Activated B cell treated with CpG ODN at 0.5 μM for 24 hours (primary cell): ENCODE measurements at regions not wholly inside any gene's neighbourhood (a gene's known extent, or its start where the extent isn't known, plus 50 kb on each side); places are given as distances from the start of the nearest gene placed in this dataset.

Source experiments
- ATAC-seq: fragments of 200-7000 bp; cut with Tn5 transposase; one replicate; pipeline ENCODE4 v1.10.0; 2021; ENCODE audit warnings: low read depth, mild to moderate bottlenecking, moderate library complexity
- CTCF ChIA-PET: fragments of 350-600 bp; sonication (Branson Sonifier 250); formaldehyde crosslinking; loops from one replicate; lab custom pipeline; 2021; ENCODE audit warnings: antibody characterized with exemption; lab: Charles Lee
- POLR2A ChIA-PET: fragments of 350-600 bp; sonication (Branson Sonifier 250); formaldehyde crosslinking; loops from one replicate; lab custom pipeline; 2021; ENCODE audit warnings: antibody characterized with exemption; lab: Charles Lee
- DNase-seq: peaks from one replicate; pipeline ENCODE4 v3.0.0; 2022
- H3K27ac Mint-ChIP-seq: one replicate; pipeline ENCODE4 v1.8.0; 2020; ENCODE audit warnings: mixed read lengths
- H3K27me3 Mint-ChIP-seq: one replicate; pipeline ENCODE4 v1.8.0; 2021; ENCODE audit warnings: mixed read lengths
- H3K36me3 Mint-ChIP-seq: one replicate; pipeline ENCODE4 v1.8.0; 2021; ENCODE audit warnings: low read depth, mixed read lengths
- H3K4me1 Mint-ChIP-seq: one replicate; pipeline ENCODE4 v1.8.0; 2021; ENCODE audit warnings: mixed read lengths
- H3K4me3 Mint-ChIP-seq: one replicate; pipeline ENCODE4 v1.8.0; 2020; ENCODE audit warnings: mild to moderate bottlenecking, mixed read lengths
- H3K9me3 Mint-ChIP-seq: one replicate; pipeline ENCODE4 v1.8.0; 2020; ENCODE audit warnings: mixed read lengths
- intact Hi-C: fragments of 100-400 bp; cut with micrococcal nuclease; formaldehyde crosslinking; loops from one replicate; pipeline ENCODE4 v1.15.1; 2024
- TF ChIP-seq, protein P1 (sequence below): fragments of 200-600 bp; IDR thresholded peaks from one replicate; pipeline ENCODE4 v1.8.0; 2022; ENCODE audit warnings: antibody characterized with exemption, mild to moderate bottlenecking

DNA sequence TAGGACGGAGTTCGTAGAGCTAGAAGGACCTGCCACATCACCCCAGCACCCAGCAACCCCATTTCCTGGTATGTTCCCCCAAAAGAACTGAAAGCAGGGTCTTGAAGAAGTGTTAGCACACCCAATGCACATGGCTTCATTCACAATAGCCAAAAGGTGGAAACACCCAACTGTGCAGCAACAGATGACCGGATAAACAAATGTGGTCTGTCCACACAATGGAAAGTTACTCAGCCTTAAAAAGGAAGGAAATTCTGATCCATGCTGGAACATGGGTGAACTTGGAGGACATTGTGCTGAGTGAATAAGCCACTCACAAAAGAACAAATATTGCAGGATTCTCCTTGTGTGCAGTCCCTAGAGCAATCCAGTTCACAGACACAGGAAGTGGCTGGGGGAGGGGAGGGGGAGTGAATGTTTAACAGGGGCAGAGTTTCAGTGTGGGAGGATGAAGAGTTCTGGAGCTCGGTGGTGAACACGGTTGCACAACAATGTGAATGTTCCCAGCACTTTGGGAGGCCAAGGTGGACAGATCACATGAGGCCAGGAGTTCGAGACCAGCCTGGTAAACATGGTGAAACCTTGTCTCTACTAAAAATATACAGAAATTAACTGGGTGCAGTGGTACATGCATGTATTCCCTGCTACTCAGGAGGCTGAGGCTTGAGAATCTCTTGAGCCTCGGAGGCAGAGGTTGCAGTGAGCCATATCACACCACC, 157.5 kb downstream of the NUP210 start:
- Mint-ChIP-seq H3K4me3 (no peak overlapping the region), H3K9me3 (no peaks in the 10 kb centered on the region)
- no peak for ATAC-seq

DNA sequence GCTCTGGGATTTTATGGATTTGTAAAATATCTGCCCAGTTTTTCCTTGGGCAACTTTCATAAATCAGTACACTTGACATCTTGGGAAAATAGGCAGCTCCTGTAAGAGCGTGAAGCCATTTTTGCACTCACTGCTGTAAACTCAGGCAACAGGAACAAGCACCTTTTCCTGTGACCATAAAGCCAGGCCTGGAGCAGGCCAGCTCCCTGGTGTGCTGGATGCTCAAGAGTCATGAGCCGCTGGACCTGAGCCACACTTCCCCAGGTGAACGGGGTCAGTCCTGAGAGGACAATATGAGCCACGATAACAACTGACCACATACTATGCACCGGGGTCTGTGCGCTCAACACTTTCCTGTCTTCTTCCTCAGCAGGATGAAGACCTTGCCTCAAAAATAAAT, 158.2 kb downstream of the NUP210 start:
- POLR2A ChIA-PET: interaction anchor here (0.6 to 1.0 kb wide), 2 partner anchors 17 to 251 kb away, joined by 5 to 8 read pairs; no protein-coding TSS in a partner anchor
- H3K4me3 Mint-ChIP-seq: no peak overlapping the region
- H3K36me3 Mint-ChIP-seq: no peaks in the 10 kb centered on the region
- intact Hi-C loops: no loop called here
- TF ChIP-seq, protein P1, sequence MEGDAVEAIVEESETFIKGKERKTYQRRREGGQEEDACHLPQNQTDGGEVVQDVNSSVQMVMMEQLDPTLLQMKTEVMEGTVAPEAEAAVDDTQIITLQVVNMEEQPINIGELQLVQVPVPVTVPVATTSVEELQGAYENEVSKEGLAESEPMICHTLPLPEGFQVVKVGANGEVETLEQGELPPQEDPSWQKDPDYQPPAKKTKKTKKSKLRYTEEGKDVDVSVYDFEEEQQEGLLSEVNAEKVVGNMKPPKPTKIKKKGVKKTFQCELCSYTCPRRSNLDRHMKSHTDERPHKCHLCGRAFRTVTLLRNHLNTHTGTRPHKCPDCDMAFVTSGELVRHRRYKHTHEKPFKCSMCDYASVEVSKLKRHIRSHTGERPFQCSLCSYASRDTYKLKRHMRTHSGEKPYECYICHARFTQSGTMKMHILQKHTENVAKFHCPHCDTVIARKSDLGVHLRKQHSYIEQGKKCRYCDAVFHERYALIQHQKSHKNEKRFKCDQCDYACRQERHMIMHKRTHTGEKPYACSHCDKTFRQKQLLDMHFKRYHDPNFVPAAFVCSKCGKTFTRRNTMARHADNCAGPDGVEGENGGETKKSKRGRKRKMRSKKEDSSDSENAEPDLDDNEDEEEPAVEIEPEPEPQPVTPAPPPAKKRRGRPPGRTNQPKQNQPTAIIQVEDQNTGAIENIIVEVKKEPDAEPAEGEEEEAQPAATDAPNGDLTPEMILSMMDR: no peak
- no peaks in the 10 kb centered on the region for H3K9me3 Mint-ChIP-seq
- no peak for DNase-seq
- peaks cover 11% of the 10 kb centered on the region for H3K4me1 Mint-ChIP-seq
- H3K27ac Mint-ChIP-seq: no peak overlapping the region
- ATAC-seq: no peak
- peaks cover 16% of the 10 kb centered on the region for H3K27me3 Mint-ChIP-seq
- CTCF ChIA-PET: no interaction called here

More for the DNA sequence above, 157.5 kb downstream of the NUP210 start:
- Mint-ChIP-seq H3K27ac (no peak overlapping the region), H3K27me3 (peaks cover 18% of the 10 kb centered on the region), H3K4me1 (peaks cover 11% of the 10 kb centered on the region), H3K36me3 (no peaks in the 10 kb centered on the region)
- ChIA-PET POLR2A (interaction anchor here (1.0 kb wide), 1 partner anchor 16 kb away, joined by 5 read pairs; no protein-coding TSS in a partner anchor), CTCF (no interaction called here)
- TF ChIP-seq, protein P1: no peak
- intact Hi-C loops: no loop called here
- DNase-seq: no peak

DNA sequence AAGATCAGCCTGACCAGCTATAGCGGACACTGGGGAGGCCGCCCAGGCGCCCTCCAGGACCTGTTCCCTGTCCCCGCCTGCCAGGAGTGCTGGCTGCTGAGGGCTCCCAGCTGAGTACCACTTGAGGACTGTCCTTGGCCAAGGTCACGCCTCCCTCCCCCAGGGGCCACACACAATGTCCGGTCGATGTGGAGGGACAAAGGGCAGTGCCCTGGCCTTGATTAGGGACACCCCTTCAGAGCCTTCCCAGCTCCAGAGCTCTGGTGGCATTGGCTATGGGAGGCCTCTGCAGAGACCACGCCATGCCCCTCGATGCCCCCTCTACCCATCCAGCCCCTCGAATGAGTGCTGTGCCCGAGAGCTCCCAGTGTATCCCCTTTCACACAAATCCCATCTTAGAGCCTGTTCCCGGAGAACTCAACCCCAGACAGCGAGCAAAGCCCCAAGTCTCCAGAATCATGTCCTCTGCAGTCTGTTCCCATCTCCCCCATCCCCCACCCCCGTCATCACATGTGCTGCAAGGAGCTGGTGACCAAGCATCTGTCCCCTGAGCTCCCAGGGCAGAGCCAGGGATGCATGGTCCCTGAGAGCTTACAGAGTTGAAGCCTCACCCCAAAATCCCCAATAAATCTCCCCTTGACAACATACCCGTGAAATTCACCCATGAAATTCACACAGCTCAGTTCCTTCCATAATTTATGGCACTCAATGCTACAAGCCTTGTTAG, 158.9 kb downstream of the NUP210 start:
- ChIA-PET POLR2A (interaction anchor here (0.6 to 1.0 kb wide), 2 partner anchors 18 to 251 kb away, joined by 5 to 8 read pairs; no protein-coding TSS in a partner anchor), CTCF (interaction anchor here (0.9 to 1.0 kb wide), 2 partner anchors 85 to 387 kb away, joined by 3 read pairs; no protein-coding TSS in a partner anchor)
- ATAC-seq: no peak
- peaks cover 11% of the 10 kb centered on the region for H3K4me1 Mint-ChIP-seq
- peaks cover 16% of the 10 kb centered on the region for H3K27me3 Mint-ChIP-seq
- no peak overlapping the region for H3K27ac Mint-ChIP-seq
- DNase-seq: no peak
- H3K36me3 Mint-ChIP-seq: no peaks in the 10 kb centered on the region
- TF ChIP-seq, protein P1: no peak
- no peak overlapping the region for H3K4me3 Mint-ChIP-seq
- no peaks in the 10 kb centered on the region for H3K9me3 Mint-ChIP-seq
- intact Hi-C loops: no loop called here

DNA sequence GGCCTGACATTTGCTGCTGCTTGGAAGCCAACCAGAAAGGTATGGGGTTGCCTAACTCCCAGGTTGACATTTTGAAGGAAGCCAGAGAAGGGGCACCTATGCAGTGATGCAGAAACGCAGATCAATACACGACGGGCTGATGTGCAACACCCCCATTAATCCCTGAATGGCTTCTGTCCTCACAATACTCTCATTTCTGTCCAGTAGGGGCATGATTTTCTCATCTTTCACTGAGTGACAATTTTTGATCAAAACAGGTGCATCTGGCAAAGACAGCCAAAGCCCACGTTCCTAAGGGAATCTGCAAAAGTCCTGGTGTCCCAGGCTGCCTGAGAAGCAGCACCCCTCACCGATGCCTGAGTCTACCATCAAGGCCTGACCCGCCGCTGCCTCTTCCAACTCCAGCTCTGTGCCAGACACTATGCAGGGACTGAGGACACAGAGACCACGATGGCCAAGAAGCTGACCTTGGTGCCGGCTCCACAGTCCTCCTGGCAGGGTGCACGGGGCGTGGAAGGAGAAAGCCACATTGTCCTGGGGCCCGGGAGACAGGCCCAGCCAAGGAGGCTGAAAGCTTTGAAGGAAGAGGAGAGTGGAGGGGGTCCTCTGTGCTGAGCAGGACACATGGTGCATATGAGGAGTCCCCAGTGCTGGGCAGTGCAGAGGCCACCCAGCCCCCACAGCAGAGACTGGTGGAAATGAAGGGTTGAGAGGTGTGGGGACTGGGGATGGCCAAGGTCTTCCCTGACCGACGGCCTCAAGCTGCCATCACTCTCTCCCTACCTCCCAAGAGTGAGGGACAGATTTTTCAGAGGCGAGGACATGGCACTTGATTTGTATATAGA, 159.6 kb downstream of the NUP210 start:
- intact Hi-C loops: no loop called here
- H3K9me3 Mint-ChIP-seq: no peaks in the 10 kb centered on the region

More for the DNA sequence above, 159.6 kb downstream of the NUP210 start:
- ChIA-PET CTCF (interaction anchor here (0.9 to 1.0 kb wide), 2 partner anchors 86 to 388 kb away, joined by 3 read pairs; no protein-coding TSS in a partner anchor), POLR2A (no interaction called here)
- peaks cover 11% of the 10 kb centered on the region for H3K27me3 Mint-ChIP-seq
- ATAC-seq (no peak), DNase-seq (no peak)
- H3K4me3 Mint-ChIP-seq: no peak overlapping the region
- peaks cover 11% of the 10 kb centered on the region for H3K4me1 Mint-ChIP-seq
- TF ChIP-seq, protein P1: no peak
- no peaks in the 10 kb centered on the region for H3K36me3 Mint-ChIP-seq
- H3K27ac Mint-ChIP-seq: no peak overlapping the region
